ENCODE measurements at regions not wholly inside any gene's neighbourhood (a gene's known extent, or its start where the extent isn't known, plus 50 kb on each side); places are given as distances from the start of the nearest gene placed in this dataset.

DNA sequence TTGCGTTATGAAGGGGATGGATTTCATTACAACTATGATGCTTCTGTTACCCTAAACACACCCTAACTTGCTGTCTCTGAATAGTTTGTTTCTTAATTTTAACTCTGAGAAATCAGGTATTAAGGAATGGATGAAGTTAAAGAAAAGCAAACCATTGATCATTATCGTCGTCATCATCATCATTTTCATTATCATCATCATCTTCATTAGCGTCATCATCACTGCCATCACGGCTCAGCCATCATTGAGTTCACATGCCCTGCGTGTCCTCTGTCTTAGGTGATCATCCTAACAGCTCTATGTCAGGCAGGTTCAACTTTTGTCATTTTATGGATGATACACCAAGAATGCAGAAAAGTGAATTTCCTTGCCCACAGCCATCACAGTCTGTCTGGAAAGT lies 477.5 kb upstream of the EEF2KMT start:
- Histone ChIP-seq H3K4me3 (ENCODE audit: low read length in 2 of 2) (no peak overlapping the region), H3K9ac (ENCODE audit: low read depth in 1 of 2, low read length in 2 of 2) (no peak overlapping the region), H3K9me3 (ENCODE audit: control insufficient read depth in 2 of 2, low read length in 2 of 2) (no peaks in the 10 kb centered on the region), H3K4me1 (ENCODE audit: control insufficient read depth in 2 of 2, insufficient read depth in 2 of 2, low read length in 2 of 2) (no peaks in the 10 kb centered on the region), H3K27ac (ENCODE audit: low read depth in 2 of 2, low read length in 2 of 2) (no peak overlapping the region), H3K36me3 (ENCODE audit: control insufficient read depth in 2 of 2, insufficient read depth in 2 of 2, low read length in 2 of 2) (no peaks in the 10 kb centered on the region), H3K27me3 (ENCODE audit: control insufficient read depth in 2 of 2, insufficient read depth in 2 of 2, low read length in 2 of 2) (no peaks in the 10 kb centered on the region)

DNA sequence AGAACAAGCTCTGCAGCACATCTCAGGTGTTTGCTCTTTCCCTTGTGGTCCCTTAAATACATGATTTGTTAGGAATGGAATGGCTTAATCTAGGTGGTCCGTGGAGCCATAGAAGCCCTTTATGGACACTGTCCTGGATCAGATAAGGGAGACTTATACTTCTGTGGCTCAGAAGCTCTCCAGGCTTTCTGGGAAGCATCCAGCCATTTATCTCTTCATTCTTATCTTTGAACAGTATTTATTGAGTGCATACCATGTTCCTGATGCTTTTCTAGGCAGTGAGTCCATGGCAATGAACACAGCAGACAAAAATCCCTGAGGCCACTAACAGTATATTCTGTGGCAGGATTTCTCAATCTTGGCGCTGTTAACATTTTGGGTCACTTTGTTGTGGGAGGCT lies 474.5 kb upstream of the EEF2KMT start:
- H3K27me3 ChIP-seq (ENCODE audit: control insufficient read depth in 2 of 2, insufficient read depth in 2 of 2, low read length in 2 of 2): no peaks in the 10 kb centered on the region
- H3K27ac ChIP-seq (ENCODE audit: low read depth in 2 of 2, low read length in 2 of 2): no peak overlapping the region
- no peaks in the 10 kb centered on the region for H3K36me3 ChIP-seq (ENCODE audit: control insufficient read depth in 2 of 2, insufficient read depth in 2 of 2, low read length in 2 of 2)
- H3K9ac ChIP-seq (ENCODE audit: low read depth in 1 of 2, low read length in 2 of 2): no peak overlapping the region
- H3K4me3 ChIP-seq (ENCODE audit: low read length in 2 of 2): no peak overlapping the region
- H3K4me1 ChIP-seq (ENCODE audit: control insufficient read depth in 2 of 2, insufficient read depth in 2 of 2, low read length in 2 of 2): no peaks in the 10 kb centered on the region
- H3K9me3 ChIP-seq (ENCODE audit: control insufficient read depth in 2 of 2, low read length in 2 of 2): no peaks in the 10 kb centered on the region

DNA sequence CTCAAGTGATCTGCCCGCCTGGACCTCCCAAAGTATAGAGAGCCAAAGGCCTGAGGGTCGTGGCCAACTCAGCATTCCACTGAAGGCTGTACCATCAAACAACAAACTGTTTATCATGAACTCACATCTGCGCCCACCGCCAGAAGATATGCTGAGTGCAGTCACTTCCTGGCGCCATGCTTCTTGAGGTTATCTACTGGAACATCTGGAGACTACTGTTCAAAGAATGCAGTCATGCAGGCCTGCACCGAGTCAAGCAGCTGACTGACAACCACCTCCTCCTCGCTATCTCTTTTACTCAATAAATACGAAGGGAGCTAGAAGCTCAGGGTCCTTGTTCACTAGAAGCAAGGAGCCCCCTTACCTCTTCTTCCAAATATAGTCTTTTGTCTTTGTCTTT lies 473.9 kb upstream of the EEF2KMT start:
- Histone ChIP-seq H3K36me3 (ENCODE audit: control insufficient read depth in 2 of 2, insufficient read depth in 2 of 2, low read length in 2 of 2) (no peaks in the 10 kb centered on the region), H3K4me1 (ENCODE audit: control insufficient read depth in 2 of 2, insufficient read depth in 2 of 2, low read length in 2 of 2) (no peaks in the 10 kb centered on the region), H3K27me3 (ENCODE audit: control insufficient read depth in 2 of 2, insufficient read depth in 2 of 2, low read length in 2 of 2) (no peaks in the 10 kb centered on the region), H3K9me3 (ENCODE audit: control insufficient read depth in 2 of 2, low read length in 2 of 2) (no peaks in the 10 kb centered on the region), H3K4me3 (ENCODE audit: low read length in 2 of 2) (no peak overlapping the region), H3K9ac (ENCODE audit: low read depth in 1 of 2, low read length in 2 of 2) (no peak overlapping the region), H3K27ac (ENCODE audit: low read depth in 2 of 2, low read length in 2 of 2) (no peak overlapping the region)

DNA sequence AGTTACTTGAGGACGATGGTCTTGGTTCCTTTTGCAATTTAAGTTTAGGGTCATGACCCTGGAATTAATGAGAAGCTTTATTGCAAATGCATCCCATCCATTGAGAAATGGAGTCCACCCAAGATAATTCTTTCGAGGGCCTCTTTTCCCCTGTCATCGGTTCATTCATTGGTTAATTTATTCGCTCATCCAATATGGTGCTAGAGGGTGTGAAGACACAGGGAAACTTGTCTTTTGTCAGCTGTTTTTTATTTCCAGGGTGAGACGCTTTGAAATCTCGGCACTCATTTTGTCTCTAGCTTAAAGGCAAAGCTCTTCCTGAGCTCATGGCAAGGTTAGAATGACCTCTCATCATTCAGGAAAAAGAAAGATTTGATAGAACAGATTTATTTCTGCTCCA lies 464.2 kb upstream of the EEF2KMT start:
- Histone ChIP-seq H3K4me3 (ENCODE audit: low read length in 2 of 2) (no peak overlapping the region), H3K27me3 (ENCODE audit: control insufficient read depth in 2 of 2, insufficient read depth in 2 of 2, low read length in 2 of 2) (no peaks in the 10 kb centered on the region), H3K9ac (ENCODE audit: low read depth in 1 of 2, low read length in 2 of 2) (no peak overlapping the region)

DNA sequence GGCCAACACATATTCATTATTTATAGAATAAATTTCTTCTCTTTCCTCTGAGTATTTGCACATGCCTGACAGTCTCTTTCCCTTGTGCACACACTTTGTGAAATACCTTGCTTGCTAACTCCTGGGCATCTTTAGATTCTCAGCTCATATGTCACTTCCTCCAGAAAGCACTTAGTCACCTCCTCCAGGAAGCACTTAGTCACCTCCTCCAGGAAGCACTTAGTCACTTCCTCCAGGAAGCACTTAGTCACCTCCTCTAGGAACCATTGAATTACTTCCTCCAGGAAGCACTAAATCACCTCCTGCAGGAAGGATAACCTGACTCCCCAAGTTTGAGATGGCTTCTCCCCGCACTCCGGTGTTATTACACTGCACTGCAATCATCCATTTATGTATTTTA lies 462.5 kb upstream of the EEF2KMT start:
- no peak overlapping the region for H3K27ac ChIP-seq (ENCODE audit: low read depth in 2 of 2, low read length in 2 of 2)

More for the DNA sequence above, 464.2 kb upstream of the EEF2KMT start:
- Histone ChIP-seq H3K36me3 (ENCODE audit: control insufficient read depth in 2 of 2, insufficient read depth in 2 of 2, low read length in 2 of 2) (no peaks in the 10 kb centered on the region), H3K4me1 (ENCODE audit: control insufficient read depth in 2 of 2, insufficient read depth in 2 of 2, low read length in 2 of 2) (no peaks in the 10 kb centered on the region), H3K9me3 (ENCODE audit: control insufficient read depth in 2 of 2, low read length in 2 of 2) (no peaks in the 10 kb centered on the region), H3K27ac (ENCODE audit: low read depth in 2 of 2, low read length in 2 of 2) (no peak overlapping the region)

DNA sequence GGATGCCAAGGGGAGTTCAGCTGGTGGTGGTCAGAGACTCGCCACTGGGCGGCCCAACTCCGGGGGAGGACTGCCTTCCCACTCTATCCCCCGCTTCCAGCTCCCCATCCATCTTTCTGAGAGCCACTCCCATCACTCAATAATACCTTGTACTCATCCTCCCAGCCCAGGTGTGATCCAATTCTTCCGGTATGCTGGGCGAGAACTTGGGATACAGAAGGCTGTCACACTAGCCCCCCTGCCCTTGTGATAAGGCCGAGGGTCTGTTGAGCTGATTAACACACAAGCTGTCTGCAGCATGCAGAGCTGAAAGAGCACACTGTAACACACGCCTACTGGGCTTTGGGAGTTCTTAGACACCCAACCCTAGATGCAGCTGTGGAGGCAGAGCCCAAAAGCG lies 460.4 kb upstream of the EEF2KMT start:
- H3K4me3 ChIP-seq (ENCODE audit: low read length in 2 of 2): no peak overlapping the region
- no peak overlapping the region for H3K9ac ChIP-seq (ENCODE audit: low read depth in 1 of 2, low read length in 2 of 2)
- H3K27ac ChIP-seq (ENCODE audit: low read depth in 2 of 2, low read length in 2 of 2): no peak overlapping the region
- H3K27me3 ChIP-seq (ENCODE audit: control insufficient read depth in 2 of 2, insufficient read depth in 2 of 2, low read length in 2 of 2): no peaks in the 10 kb centered on the region
- H3K9me3 ChIP-seq (ENCODE audit: control insufficient read depth in 2 of 2, low read length in 2 of 2): no peaks in the 10 kb centered on the region
- no peaks in the 10 kb centered on the region for H3K4me1 ChIP-seq (ENCODE audit: control insufficient read depth in 2 of 2, insufficient read depth in 2 of 2, low read length in 2 of 2)
- H3K36me3 ChIP-seq (ENCODE audit: control insufficient read depth in 2 of 2, insufficient read depth in 2 of 2, low read length in 2 of 2): no peaks in the 10 kb centered on the region

More for the DNA sequence above, 462.5 kb upstream of the EEF2KMT start:
- no peaks in the 10 kb centered on the region for H3K27me3 ChIP-seq (ENCODE audit: control insufficient read depth in 2 of 2, insufficient read depth in 2 of 2, low read length in 2 of 2)
- no peak overlapping the region for H3K4me3 ChIP-seq (ENCODE audit: low read length in 2 of 2)
- no peaks in the 10 kb centered on the region for H3K9me3 ChIP-seq (ENCODE audit: control insufficient read depth in 2 of 2, low read length in 2 of 2)
- H3K4me1 ChIP-seq (ENCODE audit: control insufficient read depth in 2 of 2, insufficient read depth in 2 of 2, low read length in 2 of 2): no peaks in the 10 kb centered on the region
- H3K9ac ChIP-seq (ENCODE audit: low read depth in 1 of 2, low read length in 2 of 2): no peak overlapping the region
- H3K36me3 ChIP-seq (ENCODE audit: control insufficient read depth in 2 of 2, insufficient read depth in 2 of 2, low read length in 2 of 2): no peaks in the 10 kb centered on the region

DNA sequence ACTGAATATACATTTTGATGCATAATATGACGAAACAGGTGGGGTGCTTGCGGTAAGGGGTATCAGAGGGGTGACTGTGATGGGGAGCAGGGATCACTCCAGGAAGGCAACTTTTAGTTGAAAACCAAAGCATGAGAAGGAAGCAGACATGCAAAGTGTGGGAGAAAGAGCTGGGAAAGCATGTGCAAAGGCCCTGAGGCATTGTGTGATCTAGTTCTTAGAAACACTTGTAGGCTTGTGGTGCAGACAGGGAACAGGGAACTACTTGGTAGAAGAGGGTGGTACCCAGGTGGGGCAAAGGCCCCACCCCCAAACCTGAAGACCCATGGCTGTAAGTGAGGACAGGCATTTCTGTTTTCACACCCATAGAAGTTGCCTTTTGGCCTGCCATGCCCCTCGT lies 459.9 kb upstream of the EEF2KMT start:
- Histone ChIP-seq H3K27me3 (ENCODE audit: control insufficient read depth in 2 of 2, insufficient read depth in 2 of 2, low read length in 2 of 2) (no peaks in the 10 kb centered on the region), H3K36me3 (ENCODE audit: control insufficient read depth in 2 of 2, insufficient read depth in 2 of 2, low read length in 2 of 2) (no peaks in the 10 kb centered on the region), H3K27ac (ENCODE audit: low read depth in 2 of 2, low read length in 2 of 2) (no peak overlapping the region), H3K9me3 (ENCODE audit: control insufficient read depth in 2 of 2, low read length in 2 of 2) (no peaks in the 10 kb centered on the region), H3K4me1 (ENCODE audit: control insufficient read depth in 2 of 2, insufficient read depth in 2 of 2, low read length in 2 of 2) (no peaks in the 10 kb centered on the region), H3K9ac (ENCODE audit: low read depth in 1 of 2, low read length in 2 of 2) (no peak overlapping the region), H3K4me3 (ENCODE audit: low read length in 2 of 2) (no peak overlapping the region)

DNA sequence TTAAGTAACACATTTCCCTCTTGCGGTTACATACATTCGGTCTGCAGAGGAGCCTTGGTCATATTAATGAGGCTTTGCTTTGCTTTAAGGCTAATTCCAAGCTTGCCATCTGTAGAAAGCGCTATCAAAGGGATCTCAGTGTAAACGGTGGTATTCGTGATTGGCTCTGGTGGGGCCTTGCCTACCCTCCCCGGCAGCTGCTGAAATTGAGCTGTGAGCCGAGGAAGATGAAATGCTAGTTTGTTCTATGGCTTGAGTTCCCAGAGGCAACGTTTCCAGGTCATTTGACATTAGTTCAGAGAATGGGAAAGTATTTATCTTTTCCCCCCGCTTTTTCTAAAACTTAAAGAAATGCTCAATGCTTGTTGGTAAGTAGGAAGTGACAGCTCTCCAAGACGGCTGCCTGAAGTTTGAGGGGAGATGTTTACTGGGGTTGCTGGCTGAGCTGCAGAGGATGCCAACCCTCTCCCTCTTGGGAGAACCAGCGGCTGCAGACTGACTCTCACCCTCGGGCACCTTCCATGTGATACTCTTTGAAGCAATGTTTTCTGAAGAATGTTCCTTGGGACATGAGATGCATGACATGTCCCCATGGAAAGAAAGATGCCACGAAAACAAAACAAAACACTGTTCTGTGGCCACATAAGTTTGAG lies 458.7 kb upstream of the EEF2KMT start:
- Histone ChIP-seq H3K36me3 (ENCODE audit: control insufficient read depth in 2 of 2, insufficient read depth in 2 of 2, low read length in 2 of 2) (no peaks in the 10 kb centered on the region), H3K4me1 (ENCODE audit: control insufficient read depth in 2 of 2, insufficient read depth in 2 of 2, low read length in 2 of 2) (no peaks in the 10 kb centered on the region), H3K9me3 (ENCODE audit: control insufficient read depth in 2 of 2, low read length in 2 of 2) (no peaks in the 10 kb centered on the region), H3K4me3 (ENCODE audit: low read length in 2 of 2) (no peak overlapping the region), H3K9ac (ENCODE audit: low read depth in 1 of 2, low read length in 2 of 2) (no peak overlapping the region), H3K27me3 (ENCODE audit: control insufficient read depth in 2 of 2, insufficient read depth in 2 of 2, low read length in 2 of 2) (no peaks in the 10 kb centered on the region), H3K27ac (ENCODE audit: low read depth in 2 of 2, low read length in 2 of 2) (no peak overlapping the region)

DNA sequence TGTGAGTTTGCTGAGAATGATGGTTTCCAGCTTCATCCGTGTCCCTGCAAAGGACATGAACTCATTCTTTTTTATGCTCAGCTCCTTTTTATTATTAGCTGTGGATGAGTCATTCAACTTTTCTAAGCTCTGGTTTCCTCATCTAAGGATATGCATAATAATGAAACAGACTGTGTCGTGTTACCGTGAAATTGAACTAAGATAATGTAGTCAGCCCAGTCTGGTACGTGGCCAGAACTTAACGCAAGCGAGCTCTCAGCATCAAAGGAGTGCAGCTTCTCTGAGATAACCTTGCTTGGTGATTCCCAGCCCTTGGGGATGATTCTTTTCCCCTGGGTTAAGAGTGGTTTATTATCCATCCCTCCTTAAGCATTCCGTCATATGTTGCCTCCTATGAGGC lies 454.3 kb upstream of the EEF2KMT start:
- H3K36me3 ChIP-seq (ENCODE audit: control insufficient read depth in 2 of 2, insufficient read depth in 2 of 2, low read length in 2 of 2): no peaks in the 10 kb centered on the region
- no peak overlapping the region for H3K27ac ChIP-seq (ENCODE audit: low read depth in 2 of 2, low read length in 2 of 2)
- no peak overlapping the region for H3K9ac ChIP-seq (ENCODE audit: low read depth in 1 of 2, low read length in 2 of 2)
- no peaks in the 10 kb centered on the region for H3K9me3 ChIP-seq (ENCODE audit: control insufficient read depth in 2 of 2, low read length in 2 of 2)
- H3K27me3 ChIP-seq (ENCODE audit: control insufficient read depth in 2 of 2, insufficient read depth in 2 of 2, low read length in 2 of 2): no peaks in the 10 kb centered on the region
- no peaks in the 10 kb centered on the region for H3K4me1 ChIP-seq (ENCODE audit: control insufficient read depth in 2 of 2, insufficient read depth in 2 of 2, low read length in 2 of 2)
- no peak overlapping the region for H3K4me3 ChIP-seq (ENCODE audit: low read length in 2 of 2)

DNA sequence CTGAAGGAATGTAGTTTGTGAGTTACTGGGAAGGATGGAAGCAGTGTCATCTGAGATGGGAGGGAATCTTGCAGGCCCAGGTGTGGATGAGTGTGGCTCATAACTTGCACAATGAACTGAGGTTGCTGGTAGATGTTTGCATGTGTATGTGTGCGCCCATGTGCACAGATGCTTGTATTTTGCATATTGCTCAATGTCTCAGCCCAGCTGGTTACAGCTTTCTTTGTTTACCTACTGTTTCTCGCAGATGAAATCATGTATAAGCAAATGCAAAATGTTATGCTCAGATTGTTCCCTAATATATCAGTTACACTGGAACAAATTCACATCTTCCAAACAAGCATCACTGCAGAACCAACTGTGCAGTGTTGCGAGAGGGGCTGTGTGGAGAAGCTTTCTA lies 452.2 kb upstream of the EEF2KMT start:
- H3K27ac ChIP-seq (ENCODE audit: low read depth in 2 of 2, low read length in 2 of 2): no peak overlapping the region

DNA sequence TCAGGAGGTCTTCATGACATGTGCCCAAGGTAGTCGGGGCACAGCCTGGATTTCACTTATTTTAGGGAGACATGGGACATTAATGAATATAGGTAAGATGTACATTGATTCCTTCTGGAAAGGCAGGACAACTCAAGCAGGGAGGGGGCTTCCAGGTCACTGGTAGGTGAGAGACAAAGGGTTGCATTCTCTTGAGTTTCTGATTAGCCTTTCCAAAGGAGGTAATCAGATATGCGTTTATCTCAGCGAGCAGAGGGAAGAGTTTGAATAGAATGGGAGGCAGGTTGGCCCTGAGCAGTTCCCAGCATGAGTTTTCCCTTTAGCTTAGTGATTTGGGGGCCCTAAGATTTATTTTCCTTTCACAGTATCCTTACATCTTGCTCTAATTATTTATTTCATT lies 443.8 kb upstream of the EEF2KMT start:
- H3K27ac ChIP-seq (ENCODE audit: low read depth in 2 of 2, low read length in 2 of 2): no peak overlapping the region
- no peak overlapping the region for H3K4me3 ChIP-seq (ENCODE audit: low read length in 2 of 2)
- H3K4me1 ChIP-seq (ENCODE audit: control insufficient read depth in 2 of 2, insufficient read depth in 2 of 2, low read length in 2 of 2): no peaks in the 10 kb centered on the region
- no peaks in the 10 kb centered on the region for H3K27me3 ChIP-seq (ENCODE audit: control insufficient read depth in 2 of 2, insufficient read depth in 2 of 2, low read length in 2 of 2)
- H3K9ac ChIP-seq (ENCODE audit: low read depth in 1 of 2, low read length in 2 of 2): no peak overlapping the region
- H3K9me3 ChIP-seq (ENCODE audit: control insufficient read depth in 2 of 2, low read length in 2 of 2): no peaks in the 10 kb centered on the region
- H3K36me3 ChIP-seq (ENCODE audit: control insufficient read depth in 2 of 2, insufficient read depth in 2 of 2, low read length in 2 of 2): no peaks in the 10 kb centered on the region

More for the DNA sequence above, 452.2 kb upstream of the EEF2KMT start:
- H3K9me3 ChIP-seq (ENCODE audit: control insufficient read depth in 2 of 2, low read length in 2 of 2): no peaks in the 10 kb centered on the region
- H3K27me3 ChIP-seq (ENCODE audit: control insufficient read depth in 2 of 2, insufficient read depth in 2 of 2, low read length in 2 of 2): no peaks in the 10 kb centered on the region
- H3K36me3 ChIP-seq (ENCODE audit: control insufficient read depth in 2 of 2, insufficient read depth in 2 of 2, low read length in 2 of 2): no peaks in the 10 kb centered on the region
- no peaks in the 10 kb centered on the region for H3K4me1 ChIP-seq (ENCODE audit: control insufficient read depth in 2 of 2, insufficient read depth in 2 of 2, low read length in 2 of 2)
- H3K9ac ChIP-seq (ENCODE audit: low read depth in 1 of 2, low read length in 2 of 2): no peak overlapping the region
- H3K4me3 ChIP-seq (ENCODE audit: low read length in 2 of 2): no peak overlapping the region
